ENCODE measurements at regions not wholly inside any gene's neighbourhood (a gene's known extent, or its start where the extent isn't known, plus 50 kb on each side); places are given as distances from the start of the nearest gene placed in this dataset.
"Not testable (repeated sequence)": the region's sequence is repeated elsewhere in the genome, so short reads cannot be mapped to it uniquely, and the experiment has no call there.

- DNase-seq: no peak
Measured at GRCh38 chr9:110066929-110067716, 140.8 kb downstream of the C9orf152 start.

GRCh38 chr9:110068212-110068611 lies 139.7 kb downstream of the C9orf152 start:
- DNase-seq: no peak

- DNase-seq: no peak
Measured at GRCh38 chr9:110069326-110070248, 138.4 kb downstream of the C9orf152 start.

GRCh38 chr9:110072597-110073355 lies 135.2 kb downstream of the C9orf152 start:
- no peak for DNase-seq

- DNase-seq: no peak
Measured at GRCh38 chr9:110073356-110073905, 134.5 kb downstream of the C9orf152 start.

- no peak for DNase-seq
Measured at GRCh38 chr9:110076894-110077725, 130.8 kb downstream of the C9orf152 start.

GRCh38 chr9:110077925-110078324 lies 130.0 kb downstream of the C9orf152 start:
- DNase-seq: no peak

- DNase-seq: no peak
Measured at GRCh38 chr9:110078604-110079003, 129.4 kb downstream of the C9orf152 start.

- DNase-seq: no peak
Measured at GRCh38 chr9:110081395-110081794, 126.6 kb downstream of the C9orf152 start.

- DNase-seq: no peak
Measured at GRCh38 chr9:110083866-110084265, 124.1 kb downstream of the C9orf152 start.

GRCh38 chr9:110086537-110086936 lies 121.4 kb downstream of the C9orf152 start:
- DNase-seq: no peak

GRCh38 chr9:110087605-110088004 lies 120.4 kb downstream of the C9orf152 start:
- DNase-seq: no peak

GRCh38 chr9:110088099-110088498 lies 119.9 kb downstream of the C9orf152 start:
- no peak for DNase-seq

GRCh38 chr9:110089681-110090370 lies 118.1 kb downstream of the C9orf152 start:
- DNase-seq: no peak

- no peak for DNase-seq
Measured at GRCh38 chr9:110092792-110093191, 115.2 kb downstream of the C9orf152 start.

- no peak for DNase-seq
Measured at GRCh38 chr9:110093417-110093816, 114.5 kb downstream of the C9orf152 start.

GRCh38 chr9:110093871-110094270 lies 114.1 kb downstream of the C9orf152 start:
- DNase-seq: no peak

GRCh38 chr9:110095161-110095595 lies 112.8 kb downstream of the C9orf152 start:
- no peak for DNase-seq

- DNase-seq: no peak
Measured at GRCh38 chr9:110095776-110096175, 112.2 kb downstream of the C9orf152 start.

GRCh38 chr9:110096674-110097073 lies 111.3 kb downstream of the C9orf152 start:
- DNase-seq: not testable (repeated sequence)
